ENCODE measurements at regions not wholly inside any gene's neighbourhood (a gene's known extent, or its start where the extent isn't known, plus 50 kb on each side); places are given as distances from the start of the nearest gene placed in this dataset.

- no peak for DNase-seq
These were observed 1496.8 kb downstream of the RPA4 start for GRCh38 chrX:98380556-98380955.

GRCh38 chrX:98398542-98398941, 1514.8 kb downstream of the RPA4 start:
- DNase-seq, result no peak

- no peak for DNase-seq
These were observed 1521.7 kb downstream of the RPA4 start for GRCh38 chrX:98405376-98405775.

- DNase-seq, result no peak
These were observed 1523.9 kb downstream of the RPA4 start for GRCh38 chrX:98407584-98407983.

- DNase-seq, result no peak
These were observed 1526.2 kb downstream of the RPA4 start for GRCh38 chrX:98409867-98410266.

DNA sequence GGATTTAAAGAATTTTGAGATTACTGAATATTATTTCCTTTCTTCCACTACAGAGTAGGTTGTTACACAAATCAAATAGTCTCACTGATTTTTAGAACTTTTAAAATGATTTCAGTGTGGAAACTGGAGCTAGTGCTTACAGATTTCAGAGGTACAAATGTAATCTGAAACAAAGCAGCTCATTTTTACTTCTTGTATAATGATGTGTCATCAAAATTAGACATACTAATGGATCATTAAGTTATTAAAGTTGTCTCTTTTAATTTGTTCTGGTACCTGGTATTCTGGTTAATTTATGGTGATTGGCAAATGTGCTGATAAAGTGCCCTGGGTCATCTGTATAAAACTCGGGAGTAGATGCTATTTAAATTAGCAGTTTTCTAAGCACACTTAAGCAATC, 1528.3 kb downstream of the RPA4 start:
- DNase-seq, result no peak

DNA sequence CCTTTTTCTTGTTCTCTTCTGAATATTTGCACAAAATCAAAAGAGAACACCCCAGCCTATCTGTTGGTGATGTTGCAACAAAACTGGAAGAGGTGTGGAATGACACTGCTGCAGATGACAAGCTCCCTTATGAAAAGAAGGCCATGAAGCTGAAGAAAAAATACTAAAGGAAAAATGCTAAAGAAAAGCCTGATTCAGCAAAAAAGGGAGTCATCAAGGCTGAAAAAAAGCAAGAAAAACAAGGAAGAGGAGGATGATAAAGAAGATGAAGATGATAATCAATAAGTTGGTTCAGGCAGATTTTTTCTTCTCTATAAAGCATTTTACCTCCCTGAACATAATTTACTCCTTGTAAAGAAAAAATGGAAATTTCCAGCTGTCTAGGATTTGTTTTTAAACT, 1538.8 kb downstream of the RPA4 start:
- no peak for DNase-seq

GRCh38 chrX:98432413-98432812, 1548.7 kb downstream of the RPA4 start:
- DNase-seq, result no peak

DNA sequence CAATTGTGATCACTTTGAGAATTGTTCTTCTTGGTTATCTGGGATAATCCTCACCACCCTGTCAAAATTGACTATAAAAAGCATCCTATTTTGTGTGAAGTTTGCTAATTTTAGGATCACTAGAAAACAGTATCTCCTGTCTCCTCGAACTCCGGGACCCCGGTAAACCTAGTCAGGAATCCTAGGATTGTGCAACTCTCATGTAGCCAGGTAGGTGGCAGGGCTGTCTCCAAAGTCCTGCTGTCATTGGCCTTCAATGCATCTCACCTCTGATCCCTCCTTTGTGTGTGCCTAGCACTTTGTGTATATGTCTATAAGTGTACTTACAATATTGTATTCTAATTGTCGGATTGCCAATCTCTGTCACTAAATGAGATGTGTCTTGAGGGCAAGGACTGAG, 1564.8 kb downstream of the RPA4 start:
- no peak for DNase-seq

GRCh38 chrX:98452456-98452855, 1568.7 kb downstream of the RPA4 start:
- DNase-seq, result no peak

DNA sequence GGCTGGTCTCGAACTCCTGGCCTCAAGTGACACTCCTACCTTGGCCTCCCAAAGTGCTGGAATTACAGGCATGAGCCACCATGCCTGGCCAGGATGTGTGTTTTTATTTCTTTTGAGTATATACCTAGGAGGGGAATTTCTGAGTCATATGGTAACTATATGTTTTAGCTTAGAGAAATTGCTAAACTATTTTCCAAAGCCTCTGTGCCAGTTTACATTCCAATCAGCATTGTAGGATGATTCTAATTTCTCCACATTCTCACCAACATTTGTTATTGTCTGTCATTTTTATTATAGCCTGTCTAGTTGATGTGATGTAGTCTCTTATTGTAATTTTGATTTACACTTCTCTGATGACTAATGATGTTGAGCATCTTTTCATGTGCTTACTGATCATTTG, 1576.0 kb downstream of the RPA4 start:
- no peak for DNase-seq

- no peak for DNase-seq
These were observed 1596.9 kb downstream of the RPA4 start for GRCh38 chrX:98480606-98481005.

- no peak for DNase-seq
These were observed 1597.9 kb downstream of the RPA4 start for GRCh38 chrX:98481636-98482035.

DNA sequence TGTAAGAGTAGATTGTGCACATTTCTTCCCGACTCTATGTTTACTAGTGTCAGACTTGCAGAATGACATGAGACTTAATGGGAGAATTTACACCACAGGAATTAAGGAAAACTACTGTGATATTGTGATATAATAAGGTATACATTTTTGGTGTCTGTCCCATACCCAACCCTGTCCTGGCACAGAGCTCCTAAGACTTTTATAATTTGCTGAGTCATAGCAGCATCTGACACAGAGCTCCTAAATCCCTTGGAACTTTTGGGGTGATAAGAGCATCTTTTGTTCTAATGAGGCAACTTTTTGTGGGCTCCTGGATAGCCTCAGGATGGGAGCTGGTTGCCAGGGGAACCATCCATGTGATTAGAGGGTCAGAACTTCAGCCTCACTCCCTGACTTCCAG, 1607.0 kb downstream of the RPA4 start:
- no peak for DNase-seq

GRCh38 chrX:98501426-98501825, 1617.7 kb downstream of the RPA4 start:
- DNase-seq, result no peak

DNA sequence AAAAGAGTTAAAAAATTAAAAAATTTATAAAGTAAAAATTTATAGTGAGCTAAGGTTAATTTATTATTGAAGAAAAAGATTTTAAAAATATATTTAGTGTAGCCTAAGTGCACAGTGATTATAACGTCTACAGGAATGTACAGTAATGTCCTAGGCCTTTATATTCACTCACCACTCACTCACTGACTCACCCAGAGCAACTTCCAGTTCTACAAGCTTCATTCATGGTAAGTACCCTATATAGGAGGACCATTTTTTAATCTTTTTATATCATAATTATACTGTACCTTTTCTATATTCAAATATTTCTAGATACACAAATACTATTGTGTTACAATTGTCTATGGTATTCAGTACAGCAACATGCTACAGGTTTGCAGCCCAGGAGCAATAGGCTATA, 1623.2 kb downstream of the RPA4 start:
- DNase-seq, result no peak

GRCh38 chrX:98514032-98514431, 1630.3 kb downstream of the RPA4 start:
- DNase-seq, result no peak

- no peak for DNase-seq
These were observed 1632.4 kb downstream of the RPA4 start for GRCh38 chrX:98516120-98516519.

DNA sequence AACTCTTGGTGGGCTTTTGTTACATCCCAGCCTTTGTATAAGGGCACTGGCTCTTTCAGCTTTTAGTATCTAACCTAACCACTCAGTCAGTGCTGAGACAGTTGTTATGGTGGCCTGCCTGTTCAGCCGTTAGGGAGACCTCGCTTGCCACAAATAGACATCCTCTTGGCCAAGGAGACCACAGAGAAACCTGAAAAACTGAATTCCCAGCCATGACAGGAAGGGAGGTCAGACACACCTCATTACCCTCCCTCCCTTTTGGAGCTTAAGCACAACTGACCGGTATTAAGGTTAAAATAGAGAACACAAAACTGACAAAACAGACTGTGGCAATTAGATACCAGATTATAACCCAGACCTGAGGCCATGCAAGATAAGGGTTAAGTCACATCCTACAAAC, 1639.3 kb downstream of the RPA4 start:
- DNase-seq, result no peak

DNA sequence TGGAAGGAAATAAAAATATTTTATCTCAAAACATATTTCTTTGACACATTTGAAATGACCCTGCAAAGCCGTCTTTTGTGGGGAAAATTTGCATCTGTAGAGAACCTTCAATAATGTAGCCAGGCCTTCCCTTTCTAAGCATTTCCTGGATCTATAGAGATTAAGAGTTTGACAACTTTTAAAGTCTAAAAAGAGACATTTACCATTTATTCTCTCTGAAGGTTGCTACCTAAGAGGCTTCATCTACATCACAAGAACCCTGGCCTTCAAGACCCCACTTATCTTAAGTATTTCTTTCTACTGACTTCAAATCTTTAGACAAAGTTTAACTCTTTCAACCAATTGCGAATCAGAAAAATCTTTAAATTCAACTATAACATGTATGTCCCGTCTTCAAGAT, 1639.8 kb downstream of the RPA4 start:
- DNase-seq, result no peak

DNA sequence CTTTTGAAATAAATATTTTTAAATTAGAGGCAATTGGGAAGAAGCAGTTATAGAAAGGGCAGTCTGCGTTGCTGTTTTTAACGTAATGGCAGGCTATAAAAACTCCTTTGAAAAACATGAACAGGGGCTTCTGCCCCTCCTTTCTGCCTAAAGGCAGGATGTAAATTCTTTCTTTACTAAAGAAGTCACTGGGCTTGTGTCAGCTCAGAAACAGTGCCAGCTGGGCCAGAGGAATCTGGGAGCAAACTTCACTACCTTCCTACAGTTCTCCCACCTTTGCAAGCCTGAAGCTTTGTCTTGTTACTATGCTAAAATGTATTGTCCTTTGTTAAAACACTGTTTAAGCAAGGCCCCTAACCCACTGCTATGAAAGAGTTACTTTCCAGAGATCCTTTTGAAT, 1664.8 kb downstream of the RPA4 start:
- no peak for DNase-seq

GRCh38 chrX:98568795-98569194, 1685.1 kb downstream of the RPA4 start:
- DNase-seq, result no peak

DNA sequence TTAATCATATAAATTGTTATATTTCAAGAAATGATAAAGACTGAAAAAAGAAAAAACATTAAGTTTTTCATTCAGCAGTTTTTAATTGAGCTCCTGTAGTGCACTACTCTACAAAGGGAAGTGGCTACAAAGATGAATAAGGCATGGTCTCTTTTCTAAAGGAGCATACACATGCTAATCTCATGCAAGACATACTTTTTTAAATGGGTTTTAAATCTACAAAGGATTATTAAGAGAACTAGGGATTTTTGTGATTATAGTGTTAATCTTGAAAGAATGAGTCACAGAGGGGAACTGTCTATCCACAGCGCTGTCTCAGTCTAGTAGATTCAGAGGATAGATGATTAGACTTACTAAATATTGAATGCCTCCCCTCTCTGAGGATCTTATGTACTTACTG, 1722.2 kb downstream of the RPA4 start:
- DNase-seq, result no peak

DNA sequence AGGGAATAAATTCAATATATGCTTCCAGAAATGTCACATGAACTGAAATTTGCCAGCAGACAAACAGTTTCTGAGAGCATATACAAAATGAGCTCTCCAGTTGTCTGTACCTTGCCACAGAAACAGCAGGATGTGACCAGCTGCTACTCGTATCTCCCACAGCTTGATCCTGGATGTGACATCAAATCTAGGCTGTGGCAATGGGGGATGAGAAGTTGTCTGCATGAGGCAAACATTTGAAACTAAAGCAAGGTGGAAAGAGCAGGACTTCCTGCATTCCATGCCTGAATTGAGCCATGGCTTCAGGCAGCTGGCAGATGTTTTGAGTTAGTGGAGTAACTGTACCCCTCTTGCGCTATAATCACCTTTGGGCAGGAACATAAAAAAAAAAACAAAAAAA, 1724.0 kb downstream of the RPA4 start:
- DNase-seq, result no peak

DNA sequence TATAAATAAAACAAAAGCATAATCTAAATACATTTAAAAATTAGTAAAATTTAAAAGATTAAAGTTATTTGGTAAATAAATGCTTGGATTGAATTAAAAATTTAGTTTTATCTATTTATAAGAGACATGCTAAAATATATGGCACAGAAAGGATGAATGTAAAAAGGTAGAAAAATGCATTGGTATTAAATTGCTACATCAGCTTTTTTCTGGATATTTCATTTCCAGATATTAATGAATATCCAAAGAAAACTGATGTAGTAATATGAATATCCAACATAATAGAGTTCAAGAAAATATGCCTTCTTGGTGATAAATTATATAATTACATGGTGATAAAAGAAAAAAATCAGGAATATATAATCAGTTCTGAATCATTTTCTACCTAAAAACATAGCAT, 1743.9 kb downstream of the RPA4 start:
- DNase-seq, result no peak

GRCh38 chrX:98637451-98637850, 1753.7 kb downstream of the RPA4 start:
- no peak for DNase-seq

Measured in CD4-positive, alpha-beta T cell treated with Interleukin-10 for 1 hour (primary cell).